ENCODE measurements at regions not wholly inside any gene's neighbourhood (a gene's known extent, or its start where the extent isn't known, plus 50 kb on each side); places are given as distances from the start of the nearest gene placed in this dataset.
A peak's percentile ranks its signal among the peaks of the same experiment; 100 is the strongest.

DNA sequence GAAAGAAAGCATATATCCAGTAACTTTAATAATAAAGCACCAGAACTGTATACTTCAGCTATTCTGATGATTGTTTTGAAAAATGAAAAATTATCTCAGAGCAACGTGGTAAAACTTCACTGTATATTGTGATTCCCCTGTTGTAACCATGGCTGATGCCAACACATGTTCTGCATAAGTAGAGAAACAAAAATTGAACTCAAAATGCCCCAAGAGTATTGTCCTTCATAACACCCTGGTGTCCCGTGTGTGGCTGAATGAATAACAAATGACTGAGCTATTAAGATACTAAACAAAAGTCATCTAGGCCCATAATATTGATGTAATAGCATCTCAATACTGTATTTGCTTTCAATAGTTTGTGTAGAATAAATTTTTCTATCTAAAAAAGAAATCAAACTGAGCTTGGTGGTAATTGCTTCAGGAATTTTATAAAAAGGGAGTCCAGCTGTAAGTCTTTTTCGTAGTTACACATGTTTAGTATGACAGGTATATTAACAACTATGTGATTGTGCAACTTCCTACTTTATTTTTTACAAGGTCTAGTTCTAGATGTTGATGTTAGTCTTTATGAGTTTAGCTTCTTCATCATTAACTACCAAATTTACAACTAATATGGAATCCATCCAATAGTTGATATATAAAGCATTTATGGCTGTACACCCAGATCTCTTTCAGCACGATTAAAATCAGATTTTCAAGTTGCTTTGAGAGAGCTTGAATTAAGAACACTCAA is 623.8 kb upstream of the AGTR1 start:
- no peak for DNase-seq (ENCODE audit: low spot score)
- in situ Hi-C loops (cut with MboI; ENCODE audit: low pct_unique_long_range_greater_than_20kb, low sequenced_read_pairs, unreplicated experiment): no loop called here

DNA sequence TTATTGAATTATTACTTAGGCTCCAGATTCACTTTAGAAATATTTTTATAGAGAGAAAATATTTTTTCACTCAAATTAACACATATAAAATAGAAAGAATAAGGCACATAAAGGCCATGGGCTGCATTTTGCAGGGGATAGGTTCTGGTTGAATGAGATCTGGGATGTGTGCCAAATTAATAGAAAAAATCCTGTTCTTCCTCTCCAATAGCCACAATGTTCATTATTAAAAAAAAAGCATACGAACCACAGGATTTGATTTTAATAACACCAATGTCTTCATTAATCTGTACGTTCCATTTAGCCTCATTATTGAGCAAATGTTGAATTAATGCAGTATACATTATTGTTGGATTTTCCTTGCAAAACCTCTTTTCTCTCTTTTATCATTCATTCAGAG is 622.8 kb upstream of the AGTR1 start:
- DNase-seq (ENCODE audit: low spot score): no peak

More for the DNA sequence above, 623.8 kb upstream of the AGTR1 start:
- TF ChIP-seq, protein P1, sequence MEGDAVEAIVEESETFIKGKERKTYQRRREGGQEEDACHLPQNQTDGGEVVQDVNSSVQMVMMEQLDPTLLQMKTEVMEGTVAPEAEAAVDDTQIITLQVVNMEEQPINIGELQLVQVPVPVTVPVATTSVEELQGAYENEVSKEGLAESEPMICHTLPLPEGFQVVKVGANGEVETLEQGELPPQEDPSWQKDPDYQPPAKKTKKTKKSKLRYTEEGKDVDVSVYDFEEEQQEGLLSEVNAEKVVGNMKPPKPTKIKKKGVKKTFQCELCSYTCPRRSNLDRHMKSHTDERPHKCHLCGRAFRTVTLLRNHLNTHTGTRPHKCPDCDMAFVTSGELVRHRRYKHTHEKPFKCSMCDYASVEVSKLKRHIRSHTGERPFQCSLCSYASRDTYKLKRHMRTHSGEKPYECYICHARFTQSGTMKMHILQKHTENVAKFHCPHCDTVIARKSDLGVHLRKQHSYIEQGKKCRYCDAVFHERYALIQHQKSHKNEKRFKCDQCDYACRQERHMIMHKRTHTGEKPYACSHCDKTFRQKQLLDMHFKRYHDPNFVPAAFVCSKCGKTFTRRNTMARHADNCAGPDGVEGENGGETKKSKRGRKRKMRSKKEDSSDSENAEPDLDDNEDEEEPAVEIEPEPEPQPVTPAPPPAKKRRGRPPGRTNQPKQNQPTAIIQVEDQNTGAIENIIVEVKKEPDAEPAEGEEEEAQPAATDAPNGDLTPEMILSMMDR (IDR thresholded peaks at IDR 0.05; ENCODE audit: extremely low read depth, insufficient read depth, missing control alignments): no peak

DNA sequence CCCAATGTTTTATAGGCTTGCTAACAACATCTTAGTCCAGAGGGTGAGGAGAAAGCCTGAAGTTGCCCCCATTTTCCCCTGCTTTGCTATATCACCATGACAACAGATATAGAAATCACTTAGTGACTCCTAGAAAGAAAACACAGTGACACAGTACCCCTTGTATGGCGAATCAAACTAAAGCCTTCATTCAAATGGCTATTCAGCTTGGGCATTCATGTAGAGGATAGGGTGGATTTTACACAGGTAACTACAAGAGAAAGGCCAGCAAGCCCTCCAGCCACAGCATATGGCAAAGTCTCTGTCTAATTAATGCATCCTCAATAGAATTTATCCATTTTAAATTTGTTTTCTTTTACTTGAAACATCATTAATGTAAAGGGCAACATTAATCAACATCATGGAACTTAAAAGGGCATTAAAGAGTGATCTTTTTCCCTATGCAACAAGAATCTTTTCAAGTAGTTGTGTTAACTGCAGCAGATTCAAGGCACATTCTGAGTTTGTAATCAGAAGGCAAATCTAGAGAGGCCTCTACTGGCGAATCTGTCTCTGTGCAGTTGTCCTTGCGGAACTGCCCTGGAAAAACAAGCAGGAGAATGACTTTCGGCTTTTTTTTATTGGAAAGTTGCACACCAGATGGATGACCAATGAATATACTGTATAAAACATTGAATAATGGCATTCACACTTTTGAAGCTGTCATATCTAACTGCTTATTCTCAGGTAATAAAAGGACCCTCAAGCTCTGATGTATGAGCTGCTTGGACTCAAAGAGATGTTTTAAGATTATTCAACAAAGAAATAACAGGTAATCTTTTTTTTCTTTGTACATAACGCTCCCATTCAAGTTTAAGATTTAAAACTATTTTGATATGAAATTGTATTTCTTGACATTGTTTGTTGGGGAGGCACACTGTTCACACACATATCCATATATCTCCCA is 621.7 kb upstream of the AGTR1 start:
- in situ Hi-C loops (cut with MboI; ENCODE audit: low pct_unique_long_range_greater_than_20kb, low sequenced_read_pairs, unreplicated experiment): no loop called here
- TF ChIP-seq, protein P1 (IDR thresholded peaks at IDR 0.05; ENCODE audit: extremely low read depth, insufficient read depth, missing control alignments): peak; percentile 22
- no peak for DNase-seq (ENCODE audit: low spot score)

More for the DNA sequence above, 622.8 kb upstream of the AGTR1 start:
- TF ChIP-seq, protein P1 (IDR thresholded peaks at IDR 0.05; ENCODE audit: extremely low read depth, insufficient read depth, missing control alignments): no peak
- in situ Hi-C loops (cut with MboI; ENCODE audit: low pct_unique_long_range_greater_than_20kb, low sequenced_read_pairs, unreplicated experiment): no loop called here

DNA sequence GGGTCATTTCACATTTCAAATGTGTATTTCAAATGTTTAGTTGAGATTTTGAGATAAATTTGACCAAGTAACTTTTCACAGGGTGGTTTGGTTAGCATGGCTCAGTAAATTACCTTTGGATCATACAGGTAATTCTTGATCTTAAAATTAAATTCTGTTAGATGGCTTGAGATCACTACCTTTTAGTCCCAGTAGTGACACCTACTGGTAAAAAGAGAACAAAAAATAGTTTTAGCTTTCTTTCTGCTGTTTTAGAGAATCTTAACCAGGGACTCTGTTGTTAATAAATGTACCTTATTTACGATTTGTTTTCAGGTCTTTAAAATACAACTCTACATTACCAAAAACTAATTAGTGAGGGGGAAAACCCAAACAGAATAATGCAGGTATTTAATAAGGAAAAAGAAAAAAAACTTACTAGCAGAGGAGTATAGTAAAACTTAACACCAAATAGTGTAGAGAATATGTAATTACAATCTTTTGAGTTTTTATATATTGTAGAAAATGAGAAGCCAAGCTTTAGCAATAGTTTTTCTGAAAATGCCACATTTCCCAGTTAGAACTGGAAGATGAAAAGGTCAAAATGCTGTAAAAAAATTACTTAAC is 620.3 kb upstream of the AGTR1 start:
- peak; percentile 13 for DNase-seq (ENCODE audit: low spot score)
- TF ChIP-seq, protein P1 (IDR thresholded peaks at IDR 0.05; ENCODE audit: extremely low read depth, insufficient read depth, missing control alignments): peak; percentile 58
- in situ Hi-C loops (cut with MboI; ENCODE audit: low pct_unique_long_range_greater_than_20kb, low sequenced_read_pairs, unreplicated experiment): no loop called here

DNA sequence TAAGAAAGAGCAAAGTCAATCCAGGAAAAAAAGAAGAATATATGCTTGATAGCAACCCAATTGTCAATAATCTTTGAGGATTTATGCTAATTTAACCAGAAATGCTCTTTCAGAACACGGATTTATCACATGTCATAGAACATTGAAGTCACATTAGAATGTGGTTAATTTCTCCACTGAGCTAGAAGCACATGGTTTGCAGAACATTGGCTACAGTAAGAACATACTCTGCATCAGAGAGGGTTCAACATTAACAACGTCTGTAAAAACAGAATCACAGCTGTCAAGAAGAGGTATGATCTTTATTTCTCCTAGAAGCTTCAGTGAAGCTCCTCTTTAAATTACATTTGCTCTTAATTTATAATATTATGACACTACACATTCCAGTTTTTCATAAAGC is 619.7 kb upstream of the AGTR1 start:
- in situ Hi-C loops (cut with MboI; ENCODE audit: low pct_unique_long_range_greater_than_20kb, low sequenced_read_pairs, unreplicated experiment): no loop called here
- no peak for DNase-seq (ENCODE audit: low spot score)
- TF ChIP-seq, protein P1 (IDR thresholded peaks at IDR 0.05; ENCODE audit: extremely low read depth, insufficient read depth, missing control alignments): no peak

DNA sequence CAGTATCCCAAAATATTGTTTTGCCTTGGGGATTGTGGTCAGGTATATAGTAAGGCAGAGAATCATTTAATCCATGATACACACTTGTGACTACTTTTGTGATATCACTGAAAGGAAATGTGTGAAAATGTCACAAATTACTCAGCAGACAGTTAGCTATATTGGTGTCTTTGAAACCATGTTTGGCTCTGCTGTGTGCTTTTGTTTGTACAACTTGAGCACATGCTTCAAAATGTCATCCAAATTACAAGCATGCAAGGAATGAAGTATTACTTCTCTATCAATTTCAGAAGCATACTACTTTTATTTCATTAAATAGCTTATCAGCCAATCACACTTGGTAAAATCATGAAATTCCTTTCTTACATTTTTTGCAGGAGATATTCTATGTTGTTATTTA is 619.0 kb upstream of the AGTR1 start:
- TF ChIP-seq, protein P1 (IDR thresholded peaks at IDR 0.05; ENCODE audit: extremely low read depth, insufficient read depth, missing control alignments): no peak
- no peak for DNase-seq (ENCODE audit: low spot score)
- in situ Hi-C loops (cut with MboI; ENCODE audit: low pct_unique_long_range_greater_than_20kb, low sequenced_read_pairs, unreplicated experiment): no loop called here

Measured in GM13977 (cell line).